ENCODE measurements at regions not wholly inside any gene's neighbourhood (a gene's known extent, or its start where the extent isn't known, plus 50 kb on each side); places are given as distances from the start of the nearest gene placed in this dataset.

GRCh38 chr1:78410643-78411042 lies 80.1 kb upstream of the PTGFR start:
- peaks cover 19% of the 10 kb centered on the region for H3K9me3 Mint-ChIP-seq
- no peak for DNase-seq (ENCODE audit: low spot score)
- no peaks in the 10 kb centered on the region for H3K4me1 Mint-ChIP-seq

GRCh38 chr1:78411707-78412106 lies 79.1 kb upstream of the PTGFR start:
- Mint-ChIP-seq H3K9me3 (peaks cover 19% of the 10 kb centered on the region), H3K4me1 (no peaks in the 10 kb centered on the region), H3K27ac (no peak overlapping the region), H3K27me3 (ENCODE audit: insufficient read depth, low read depth) (peaks cover 4% of the 10 kb centered on the region), H3K4me3 (no peak overlapping the region), H3K36me3 (no peaks in the 10 kb centered on the region)
- Histone ChIP-seq H3K36me3 (no peaks in the 10 kb centered on the region), H3K9ac (no peak overlapping the region), H3K4me1 (no peaks in the 10 kb centered on the region), H3K27me3 (no peaks in the 10 kb centered on the region), H3K79me2 (ENCODE audit: low read depth) (no peaks in the 10 kb centered on the region), H4K20me1 (ENCODE audit: low read depth) (no peaks in the 10 kb centered on the region), H2AFZ (replicated peaks) (no peak overlapping the region), H3F3A (ENCODE audit: low read depth) (no peaks in the 10 kb centered on the region), H3K27ac (no peak overlapping the region), H3K4me3 (no peak overlapping the region), H3K9me3 (ENCODE audit: low read depth) (no peaks in the 10 kb centered on the region), H3K4me2 (no peak overlapping the region)
- TF ChIP-seq CTCF (IDR thresholded peaks at IDR 0.05) (no peak), EZH2 (IDR thresholded peaks at IDR 0.05) (no peak), EZH2phosphoT487 (IDR thresholded peaks at IDR 0.05) (no peak)
- no peak for DNase-seq (ENCODE audit: low spot score)

More at GRCh38 chr1:78410643-78411042, 80.1 kb upstream of the PTGFR start:
- H3K9ac ChIP-seq: no peak overlapping the region
- Mint-ChIP-seq H3K27ac (no peak overlapping the region), H3K36me3 (no peaks in the 10 kb centered on the region), H3K4me3 (no peak overlapping the region), H3K27me3 (ENCODE audit: insufficient read depth, low read depth) (peaks cover 4% of the 10 kb centered on the region)
- no peaks in the 10 kb centered on the region for H4K20me1 ChIP-seq (ENCODE audit: low read depth)
- TF ChIP-seq EZH2phosphoT487 (IDR thresholded peaks at IDR 0.05): no peak
- TF ChIP-seq EZH2 (IDR thresholded peaks at IDR 0.05): no peak
- TF ChIP-seq CTCF (IDR thresholded peaks at IDR 0.05): no peak
- no peaks in the 10 kb centered on the region for H3F3A ChIP-seq (ENCODE audit: low read depth)
- no peaks in the 10 kb centered on the region for H3K27me3 ChIP-seq
- no peak overlapping the region for H3K4me3 ChIP-seq
- no peaks in the 10 kb centered on the region for H3K36me3 ChIP-seq
- no peak overlapping the region for H3K4me2 ChIP-seq
- H2AFZ ChIP-seq (replicated peaks): no peak overlapping the region
- no peak overlapping the region for H3K27ac ChIP-seq
- no peaks in the 10 kb centered on the region for H3K79me2 ChIP-seq (ENCODE audit: low read depth)
- no peaks in the 10 kb centered on the region for H3K9me3 ChIP-seq (ENCODE audit: low read depth)
- no peaks in the 10 kb centered on the region for H3K4me1 ChIP-seq

GRCh38 chr1:78415165-78415564 lies 75.6 kb upstream of the PTGFR start:
- no peaks in the 10 kb centered on the region for H3K4me1 Mint-ChIP-seq
- H3K9me3 Mint-ChIP-seq: peaks cover 19% of the 10 kb centered on the region
- Histone ChIP-seq H3K36me3 (no peaks in the 10 kb centered on the region), H2AFZ (replicated peaks) (no peak overlapping the region), H4K20me1 (ENCODE audit: low read depth) (no peaks in the 10 kb centered on the region), H3F3A (ENCODE audit: low read depth) (no peaks in the 10 kb centered on the region), H3K27me3 (no peaks in the 10 kb centered on the region), H3K9ac (no peak overlapping the region), H3K9me3 (ENCODE audit: low read depth) (no peaks in the 10 kb centered on the region), H3K79me2 (ENCODE audit: low read depth) (no peaks in the 10 kb centered on the region), H3K27ac (no peak overlapping the region), H3K4me1 (no peaks in the 10 kb centered on the region), H3K4me3 (no peak overlapping the region), H3K4me2 (no peak overlapping the region)
- TF ChIP-seq EZH2 (IDR thresholded peaks at IDR 0.05) (no peak), EZH2phosphoT487 (IDR thresholded peaks at IDR 0.05) (no peak), CTCF (IDR thresholded peaks at IDR 0.05) (no peak)
- peaks cover 2% of the 10 kb centered on the region for H3K27me3 Mint-ChIP-seq (ENCODE audit: insufficient read depth, low read depth)
- no peak overlapping the region for H3K27ac Mint-ChIP-seq
- H3K36me3 Mint-ChIP-seq: no peaks in the 10 kb centered on the region
- DNase-seq (ENCODE audit: low spot score): no peak
- H3K4me3 Mint-ChIP-seq: no peak overlapping the region
